GM12875 (cell line): ENCODE measurements at regions not wholly inside any gene's neighbourhood (a gene's known extent, or its start where the extent isn't known, plus 50 kb on each side); places are given as distances from the start of the nearest gene placed in this dataset.

Experiments used
- H3K4me3 ChIP-seq: one replicate; pipeline ENCODE4 v1.5.1; 2011; ENCODE audit warnings: low read depth, low read length, control low read depth
- TF ChIP-seq, protein P1 (sequence below): IDR thresholded peaks from 2 replicates; pipeline ENCODE4 v1.5.1; 2011; ENCODE audit warnings: low read depth, mild to moderate bottlenecking, control low read depth, inconsistent platforms, low read length, moderate library complexity, borderline replicate concordance; ENCODE audit not compliant: insufficient read depth

DNA sequence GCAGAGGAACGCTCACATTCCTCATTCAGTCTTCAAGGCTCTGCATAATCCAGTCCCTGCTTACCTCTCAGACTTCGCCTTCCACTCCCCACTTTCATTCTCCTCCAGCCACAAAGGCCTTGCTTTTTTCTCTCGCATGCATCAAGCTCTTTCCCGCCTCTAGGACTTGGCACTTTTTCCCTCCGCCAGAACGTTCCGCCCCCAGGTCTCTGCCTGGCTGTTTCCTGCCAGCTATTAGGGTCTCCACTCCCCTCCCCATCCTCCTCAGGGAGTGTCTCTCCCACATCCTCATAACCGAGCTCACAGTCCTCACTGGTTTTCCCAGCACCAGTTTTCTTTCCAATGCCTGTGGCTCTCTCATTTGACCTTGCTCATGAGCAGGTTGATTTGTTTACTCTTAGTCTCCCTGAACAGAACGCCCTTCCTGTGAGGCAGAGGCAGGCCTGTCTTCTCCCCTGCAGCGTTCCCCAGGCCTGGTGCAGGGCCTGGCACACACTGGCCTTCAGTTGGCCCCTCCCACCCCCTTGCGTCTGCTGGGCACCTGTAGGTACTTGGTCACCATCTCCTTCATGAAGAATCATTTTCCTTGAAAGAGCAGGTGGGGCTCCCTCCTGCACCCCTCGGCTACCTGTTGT lies 75.2 kb downstream of the RTL6 start:
- TF ChIP-seq, protein P1, sequence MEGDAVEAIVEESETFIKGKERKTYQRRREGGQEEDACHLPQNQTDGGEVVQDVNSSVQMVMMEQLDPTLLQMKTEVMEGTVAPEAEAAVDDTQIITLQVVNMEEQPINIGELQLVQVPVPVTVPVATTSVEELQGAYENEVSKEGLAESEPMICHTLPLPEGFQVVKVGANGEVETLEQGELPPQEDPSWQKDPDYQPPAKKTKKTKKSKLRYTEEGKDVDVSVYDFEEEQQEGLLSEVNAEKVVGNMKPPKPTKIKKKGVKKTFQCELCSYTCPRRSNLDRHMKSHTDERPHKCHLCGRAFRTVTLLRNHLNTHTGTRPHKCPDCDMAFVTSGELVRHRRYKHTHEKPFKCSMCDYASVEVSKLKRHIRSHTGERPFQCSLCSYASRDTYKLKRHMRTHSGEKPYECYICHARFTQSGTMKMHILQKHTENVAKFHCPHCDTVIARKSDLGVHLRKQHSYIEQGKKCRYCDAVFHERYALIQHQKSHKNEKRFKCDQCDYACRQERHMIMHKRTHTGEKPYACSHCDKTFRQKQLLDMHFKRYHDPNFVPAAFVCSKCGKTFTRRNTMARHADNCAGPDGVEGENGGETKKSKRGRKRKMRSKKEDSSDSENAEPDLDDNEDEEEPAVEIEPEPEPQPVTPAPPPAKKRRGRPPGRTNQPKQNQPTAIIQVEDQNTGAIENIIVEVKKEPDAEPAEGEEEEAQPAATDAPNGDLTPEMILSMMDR: no peak
- H3K4me3 ChIP-seq: no peak overlapping the region

GRCh38 chr22:44419429-44419828 lies 78.6 kb downstream of the RTL6 start:
- no peak overlapping the region for H3K4me3 ChIP-seq
- TF ChIP-seq, protein P1: no peak

DNA sequence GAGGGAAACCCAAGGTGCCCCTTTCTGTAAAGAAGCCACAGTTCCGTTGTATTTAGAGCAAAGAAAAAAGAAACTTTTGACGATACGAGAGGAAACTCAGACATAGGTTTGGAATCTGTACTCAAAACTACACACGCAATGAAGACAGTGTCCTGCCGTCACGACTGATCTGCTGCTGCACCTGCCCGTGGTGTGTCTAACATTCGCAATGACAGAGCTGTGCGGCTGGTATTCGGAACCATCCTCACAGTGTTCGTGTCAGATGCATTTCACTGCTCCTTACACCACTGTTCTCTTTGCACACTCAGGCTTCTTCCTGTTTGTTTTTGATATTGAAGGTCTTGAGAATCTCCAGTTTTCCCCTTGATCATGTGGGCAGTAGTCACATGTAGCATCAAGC lies 84.8 kb downstream of the RTL6 start:
- TF ChIP-seq, protein P1: no peak
- no peak overlapping the region for H3K4me3 ChIP-seq

DNA sequence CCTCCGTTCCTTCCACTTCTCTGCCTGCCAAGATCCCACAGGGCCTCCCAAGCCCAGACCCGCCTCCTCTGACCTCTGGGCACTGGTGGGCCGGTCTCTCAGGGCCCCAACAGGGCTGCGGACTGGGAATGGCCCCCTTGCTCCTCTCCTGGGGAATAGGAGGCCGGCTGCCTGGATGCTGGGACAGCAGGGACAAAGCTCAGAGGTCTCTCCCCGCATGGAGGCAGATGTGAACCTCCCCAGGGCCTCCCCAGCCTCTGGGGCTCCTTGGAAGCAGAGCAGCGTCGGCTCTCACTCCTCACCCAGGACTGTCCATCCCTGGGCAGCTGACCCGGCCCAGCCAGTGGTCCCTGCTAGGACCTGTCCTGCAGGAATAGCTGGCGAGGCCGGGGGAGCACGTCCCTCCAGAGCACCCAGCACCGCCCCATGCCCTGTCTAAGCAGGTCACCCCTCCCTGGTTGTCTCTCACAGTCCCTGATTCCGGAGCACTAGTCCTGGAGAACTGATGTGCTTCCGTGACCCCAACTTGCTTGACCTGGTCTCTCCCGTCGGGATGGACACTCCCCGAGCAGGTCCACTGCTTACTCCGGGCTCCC lies 85.8 kb downstream of the RTL6 start:
- no peak overlapping the region for H3K4me3 ChIP-seq
- TF ChIP-seq, protein P1: no peak

- TF ChIP-seq, protein P1: no peak
- H3K4me3 ChIP-seq: no peak overlapping the region
These were observed 86.6 kb downstream of the RTL6 start for GRCh38 chr22:44411226-44412135.

DNA sequence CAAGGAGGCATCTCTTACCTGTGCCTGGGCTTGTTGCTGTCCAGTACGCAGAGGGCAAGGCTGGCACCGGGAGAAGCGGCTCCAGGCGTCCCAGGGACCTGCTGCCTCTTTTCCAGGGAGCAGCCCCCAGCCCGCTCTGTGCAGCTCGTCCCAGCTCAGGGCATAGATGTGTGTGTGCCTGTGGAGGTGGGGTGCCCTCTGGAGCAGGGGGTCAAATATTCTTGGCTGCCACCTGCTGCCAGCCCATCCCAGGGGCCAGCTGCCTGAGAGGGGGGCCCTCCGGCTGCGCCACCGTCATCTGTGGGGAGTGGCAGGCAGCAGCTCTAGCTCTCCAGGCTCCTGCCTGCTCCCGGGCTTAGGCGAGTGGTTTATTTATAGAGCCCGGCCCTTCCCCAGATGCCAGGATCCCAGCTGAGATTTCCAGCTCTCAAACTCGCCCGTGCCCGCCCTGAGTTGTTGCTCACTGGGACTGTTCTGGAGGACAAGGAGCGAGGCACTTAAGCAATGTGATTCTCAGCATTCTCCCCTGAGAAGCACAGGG lies 87.5 kb downstream of the RTL6 start:
- H3K4me3 ChIP-seq: no peak overlapping the region
- TF ChIP-seq, protein P1: no peak
